ENCODE measurements at regions not wholly inside any gene's neighbourhood (a gene's known extent, or its start where the extent isn't known, plus 50 kb on each side); places are given as distances from the start of the nearest gene placed in this dataset.

- Histone ChIP-seq H3K4me1 (ENCODE audit: insufficient read depth, low read length) (no peaks in the 10 kb centered on the region), H3K9ac (ENCODE audit: extremely low read depth, insufficient read length, low read length) (no peak overlapping the region), H2BK5ac (ENCODE audit: insufficient read length, low read length) (no peak overlapping the region), H3K27me3 (ENCODE audit: insufficient read depth, low read length) (no peaks in the 10 kb centered on the region; the same call in 1 of the 2 replicates), H3K27ac (ENCODE audit: insufficient read length, low read depth, low read length) (no peak overlapping the region), H2AFZ (ENCODE audit: low read length) (no peak overlapping the region), H3K23ac (ENCODE audit: insufficient read length, low read depth, low read length) (no peak overlapping the region), H3K9me3 (ENCODE audit: control insufficient read depth, low read depth, low read length) (no peaks in the 10 kb centered on the region), H2AK5ac (ENCODE audit: insufficient read length, low read length) (no peak overlapping the region), H3K56ac (ENCODE audit: insufficient read length, low read depth, low read length) (no peak overlapping the region), H2BK15ac (ENCODE audit: low read depth, low read length) (no peak overlapping the region), H3K79me2 (ENCODE audit: insufficient read depth, low read length) (no peaks in the 10 kb centered on the region), H4K5ac (ENCODE audit: insufficient read length, low read depth, low read length) (no peak overlapping the region), H3K14ac (ENCODE audit: insufficient read depth, low read length) (no peak overlapping the region), H4K8ac (replicated peaks; ENCODE audit: insufficient read length, low read depth, low read length) (no peak overlapping the region), H2BK120ac (ENCODE audit: low read depth, low read length, poor library complexity, severe bottlenecking) (no peak overlapping the region), H4K20me1 (ENCODE audit: control insufficient read depth, insufficient read depth, insufficient read length) (no peaks in the 10 kb centered on the region), H3T11ph (ENCODE audit: low read length) (no peak overlapping the region), H3K4ac (ENCODE audit: low read depth, low read length) (no peak overlapping the region), H2BK20ac (ENCODE audit: low read depth, low read length, poor library complexity, severe bottlenecking) (no peak overlapping the region), H3K18ac (ENCODE audit: insufficient read length, low read depth, low read length) (no peak overlapping the region), H3K4me2 (ENCODE audit: insufficient read depth, insufficient read length, low read length) (no peak overlapping the region), H2BK12ac (ENCODE audit: insufficient read length, low read depth, low read length) (no peak overlapping the region), H4K91ac (ENCODE audit: insufficient read length, low read depth, low read length) (no peak overlapping the region), H3K79me1 (ENCODE audit: insufficient read depth, low read depth, low read length, poor library complexity, severe bottlenecking) (no peaks in the 10 kb centered on the region), H3K23me2 (ENCODE audit: insufficient read length, low read depth, low read length, poor library complexity, severe bottlenecking) (no peaks in the 10 kb centered on the region)
- no CpG with 5 or more reads among the region's 3 CpGs for WGBS (ENCODE audit: extremely low coverage, insufficient read length, low lambda C conversion rate)
- Mint-ChIP-seq H3K4me3 (no peak overlapping the region), H3K36me3 (ENCODE audit: insufficient read depth in 1 of 3, low read depth in 3 of 3) (no peaks in the 10 kb centered on the region), H3K27me3 (ENCODE audit: low read depth) (no peaks in the 10 kb centered on the region), H3K27ac (no peak overlapping the region), H3K4me1 (no peaks in the 10 kb centered on the region; a peak in 1 of 4 replicates), H3K9me3 (no peaks in the 10 kb centered on the region; a peak in 1 of 5 replicates)
- DNase-seq, result no peak
- TF ChIP-seq CTCF (conservative IDR thresholded peaks at IDR 0.05), result no peak
Observed at GRCh38 chr10:61828788-61829187, 72.7 kb upstream of the ARID5B start.
